HepG2 (cell line): ENCODE measurements at regions not wholly inside any gene's neighbourhood (a gene's known extent, or its start where the extent isn't known, plus 50 kb on each side); places are given as distances from the start of the nearest gene placed in this dataset.

ENCODE experiments used
- ATAC-seq: fragments of 200-7000 bp; cut with Tn5 transposase; 3 replicates; pipeline ENCODE4 v1.9.1; 2020; ENCODE audit warnings: mild to moderate bottlenecking, moderate library complexity
- BruUV-seq: library from RNA; stranded (reverse); fragments of 400-500 nt; replicated peaks from 2 replicates; lab custom pipeline; 2021; lab: Mats Ljungman, UMichigan
- CTCF ChIA-PET: fragments of 300-600 bp; formaldehyde crosslinking; extraction: SDS; loops from one replicate; lab custom pipeline; 2021; ENCODE audit warnings: low total read pairs, inconsistent platforms, low intra/inter-chr PET ratio; lab: Yijun Ruan, JAX
- POLR2A ChIA-PET: fragments of 350-600 bp; sonication (Branson Sonifier 250); formaldehyde crosslinking; loops from one replicate; lab custom pipeline; 2020; ENCODE audit warnings: antibody characterized with exemption, inconsistent platforms; lab: Yijun Ruan, JAX
- DNase-seq: peaks from one replicate; pipeline ENCODE4 v3.0.0-alpha.2; 2015; ENCODE audit warnings: low spot score
- FAIRE-seq: peaks from 3 replicates; lab custom pipeline; 2011; peaks lifted over from hg19 to GRCh38; lab: Jason Lieb, UNC
- H2AFZ ChIP-seq: one replicate; pipeline ENCODE4 v1.6.1; 2011; ENCODE audit warnings: low read length, inconsistent platforms
- H3K27ac ChIP-seq: fragments of 300-600 bp; 3 replicates; pipeline ENCODE4 v1.8.0; 2011; ENCODE audit warnings: mixed run types, mild to moderate bottlenecking, mixed read lengths, low read length, inconsistent platforms; ENCODE audit not compliant: insufficient read depth; ENCODE audit errors: extremely low read length
- H3K27me3 ChIP-seq, 2 experiments: fragments of 200-600 bp in 1 of 2; 2 replicates in 1 of 2; 3 replicates in 1 of 2; pipeline versions ENCODE4 v1.6.0 to v1.8.0; 2011; ENCODE audit warnings: low read length in 2 of 2, mild to moderate bottlenecking in 2 of 2, moderate library complexity in 2 of 2, inconsistent platforms in 1 of 2; ENCODE audit not compliant: insufficient read depth in 2 of 2, control insufficient read depth in 1 of 2
- H3K36me3 ChIP-seq, 2 experiments: fragments of 200-600 bp in 1 of 2; replicated peaks in 1 of 2; 2 replicates in 1 of 2; 3 replicates in 1 of 2; pipeline versions ENCODE4 v1.5.1 to v1.8.0; 2011; ENCODE audit warnings: low read length in 2 of 2, inconsistent platforms in 1 of 2; ENCODE audit not compliant: insufficient read depth in 2 of 2, control insufficient read depth in 1 of 2
- H3K4me1 ChIP-seq: 2 replicates; pipeline ENCODE4 v1.5.1; 2012; ENCODE audit warnings: low read length, inconsistent platforms; ENCODE audit not compliant: insufficient read depth
- H3K4me2 ChIP-seq: 2 replicates; pipeline ENCODE4 v1.6.0; 2011; ENCODE audit warnings: low read depth, low read length, inconsistent platforms
- H3K4me3 ChIP-seq, 3 experiments: fragments of 200-600 bp in 1 of 3; sonication (generic), shearing (Covaris generic) in 1 of 3; replicated peaks in 1 of 3; 2 replicates each; pipeline ENCODE4 v1.5.1; 2011 to 2016; ENCODE audit warnings: low read length in 3 of 3, inconsistent platforms in 2 of 3, low read depth in 2 of 3, mild to moderate bottlenecking in 2 of 3, control low read depth in 1 of 3, mixed read lengths in 1 of 3; ENCODE audit not compliant: insufficient read depth in 1 of 3
- H3K79me2 ChIP-seq: one replicate; pipeline ENCODE4 v1.6.1; 2011; ENCODE audit warnings: low read length, inconsistent platforms; ENCODE audit not compliant: insufficient read depth
- H3K9ac ChIP-seq: 2 replicates; pipeline ENCODE4 v1.6.0; 2011; ENCODE audit warnings: mild to moderate bottlenecking, low read depth, low read length, inconsistent platforms; ENCODE audit not compliant: insufficient read depth
- H3K9me3 ChIP-seq: 2 replicates; pipeline ENCODE4 v1.5.1; 2012; ENCODE audit warnings: mild to moderate bottlenecking, low read length
- H4K20me1 ChIP-seq: 2 replicates; pipeline ENCODE4 v1.6.0; 2011; ENCODE audit warnings: inconsistent platforms, mild to moderate bottlenecking, low read length, moderate library complexity; ENCODE audit not compliant: insufficient read depth
- ARID5B ChIP-seq: IDR thresholded peaks from 2 replicates; pipeline ENCODE4 v1.4.0; 2020; ENCODE audit warnings: mild to moderate bottlenecking, missing genetic modification reagents
- EED ChIP-seq: sonication (generic); formaldehyde crosslinking; IDR thresholded peaks from 2 replicates; pipeline ENCODE4 v1.5.0; 2020; ENCODE audit warnings: mild to moderate bottlenecking, missing genetic modification reagents
- HOXA5 ChIP-seq: sonication (generic); formaldehyde crosslinking; IDR thresholded peaks from 2 replicates; pipeline ENCODE4 v1.4.0; 2020; ENCODE audit warnings: missing genetic modification reagents
- POGZ ChIP-seq: sonication (generic); formaldehyde crosslinking; IDR thresholded peaks from 2 replicates; pipeline ENCODE4 v1.4.0; 2020; ENCODE audit warnings: mild to moderate bottlenecking, missing genetic modification reagents
- RFXAP ChIP-seq: sonication (generic); formaldehyde crosslinking; IDR thresholded peaks from 2 replicates; pipeline ENCODE4 v1.4.0; 2020; ENCODE audit warnings: missing genetic modification reagents, borderline replicate concordance
- SAFB2 ChIP-seq: sonication (generic); formaldehyde crosslinking; IDR thresholded peaks from 2 replicates; pipeline ENCODE4 v1.5.1; 2020; ENCODE audit warnings: missing genetic modification reagents, low read depth, mild to moderate bottlenecking, borderline replicate concordance
- STAG1 ChIP-seq: sonication (generic); formaldehyde crosslinking; IDR thresholded peaks from 2 replicates; pipeline ENCODE4 v1.4.0; 2020; ENCODE audit warnings: missing genetic modification reagents
- TEAD3 ChIP-seq: optimal IDR thresholded peaks from 2 replicates; pipeline ENCODE3; 2016; ENCODE audit warnings: borderline replicate concordance
- ZBTB2 ChIP-seq: sonication (generic); formaldehyde crosslinking; IDR thresholded peaks from 2 replicates; pipeline ENCODE4 v1.8.0; 2022; ENCODE audit warnings: low read depth, missing genetic modification reagents
- ZNF34 ChIP-seq: sonication (generic); formaldehyde crosslinking; IDR thresholded peaks from 2 replicates; pipeline ENCODE4 v1.4.0; 2020; ENCODE audit warnings: mild to moderate bottlenecking, missing genetic modification reagents, borderline replicate concordance
- ZSCAN21 ChIP-seq: sonication (generic); formaldehyde crosslinking; IDR thresholded peaks from 2 replicates; pipeline ENCODE4 v1.8.0; 2022; ENCODE audit warnings: mild to moderate bottlenecking, missing genetic modification reagents, moderate library complexity, borderline replicate concordance
- WGBS: methylation state at CpG from one replicate; pipeline ENCODE4 v1.1.6; 2017; ENCODE audit warnings: low lambda C conversion rate; 5-methylcytosine and 5-hydroxymethylcytosine counted together
- in situ Hi-C: cut with HindIII; loops from 2 replicates; pipeline ENCODE4 v1.10.0; 2017; ENCODE audit warnings: low pct_unique_long_range_greater_than_20kb; ENCODE audit not compliant: extremely low pct_ligation_motif_present
- intact Hi-C: fragments of 100-400 bp; cut with micrococcal nuclease; formaldehyde crosslinking; loops from one replicate; pipeline ENCODE4 v1.10.0; 2022; ENCODE audit not compliant: unreplicated experiment
- TF ChIP-seq, protein P1 (sequence below): sonication (generic); formaldehyde crosslinking; IDR thresholded peaks from 2 replicates; pipeline ENCODE4 v1.4.0; 2020; ENCODE audit warnings: mild to moderate bottlenecking, missing genetic modification reagents, borderline replicate concordance
- TF ChIP-seq, protein P2 (sequence below): sonication (generic); formaldehyde crosslinking; IDR thresholded peaks from 2 replicates; pipeline ENCODE4 v1.9.0; 2022; ENCODE audit warnings: low read depth, missing genetic modification reagents

DNA sequence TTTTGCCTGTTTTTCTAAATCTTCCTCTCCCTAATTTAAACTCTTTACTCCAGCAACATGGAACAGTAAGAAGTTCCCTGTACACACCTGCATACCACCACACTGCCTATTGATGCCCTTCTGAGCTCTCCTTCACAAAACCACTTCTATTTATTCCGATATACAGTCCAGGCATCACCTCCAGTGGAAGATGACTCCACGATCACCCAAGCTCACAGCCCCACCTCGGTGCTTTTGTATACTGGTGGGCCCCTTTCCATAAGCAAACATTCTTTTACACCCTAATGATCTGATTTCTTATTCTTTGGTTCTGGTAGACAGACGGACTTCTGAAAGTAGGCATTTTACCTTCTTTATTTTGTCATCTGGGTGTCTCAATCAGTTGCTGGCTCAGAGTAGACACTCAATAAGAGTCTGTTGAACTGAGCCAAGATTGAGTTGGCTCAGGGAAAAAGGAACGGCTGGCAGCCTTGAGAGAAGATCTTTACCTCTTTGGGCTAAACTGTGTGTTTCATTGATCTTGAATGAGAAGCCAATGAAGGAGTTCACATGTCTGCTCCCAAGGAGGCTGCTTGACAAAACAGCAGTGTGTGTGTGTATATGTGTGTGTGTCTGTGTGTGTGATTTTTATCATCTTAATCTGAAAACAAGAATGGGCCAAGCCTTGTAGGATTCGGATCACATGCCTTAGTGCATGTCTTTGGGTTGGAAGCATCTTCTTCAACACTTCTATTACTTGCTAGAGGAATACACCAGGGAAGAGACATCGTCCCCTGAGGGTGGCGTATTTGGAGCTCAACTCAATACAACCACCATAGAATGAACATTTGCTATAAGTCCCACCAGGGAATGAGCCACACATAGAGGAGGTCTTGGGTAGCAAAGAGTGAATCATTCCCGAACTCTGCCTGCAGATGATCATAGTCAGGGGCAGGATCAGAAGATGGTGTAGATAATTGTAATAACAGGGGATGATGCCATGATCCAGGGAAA is 341.8 kb downstream of the CYRIA start (continued):
- TF ChIP-seq TEAD3 (CRISPR knock-in tag) (no peak), STAG1 (CRISPR knock-in tag) (no peak), HOXA5 (CRISPR knock-in tag) (no peak), RFXAP (CRISPR knock-in tag) (no peak)
- TF ChIP-seq, protein P1, sequence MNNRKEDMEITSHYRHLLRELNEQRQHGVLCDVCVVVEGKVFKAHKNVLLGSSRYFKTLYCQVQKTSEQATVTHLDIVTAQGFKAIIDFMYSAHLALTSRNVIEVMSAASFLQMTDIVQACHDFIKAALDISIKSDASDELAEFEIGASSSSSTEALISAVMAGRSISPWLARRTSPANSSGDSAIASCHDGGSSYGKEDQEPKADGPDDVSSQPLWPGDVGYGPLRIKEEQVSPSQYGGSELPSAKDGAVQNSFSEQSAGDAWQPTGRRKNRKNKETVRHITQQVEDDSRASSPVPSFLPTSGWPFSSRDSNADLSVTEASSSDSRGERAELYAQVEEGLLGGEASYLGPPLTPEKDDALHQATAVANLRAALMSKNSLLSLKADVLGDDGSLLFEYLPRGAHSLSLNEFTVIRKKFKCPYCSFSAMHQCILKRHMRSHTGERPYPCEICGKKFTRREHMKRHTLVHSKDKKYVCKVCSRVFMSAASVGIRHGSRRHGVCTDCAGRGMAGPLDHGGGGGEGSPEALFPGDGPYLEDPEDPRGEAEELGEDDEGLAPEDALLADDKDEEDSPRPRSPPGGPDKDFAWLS (CRISPR knock-in tag): no peak

DNA sequence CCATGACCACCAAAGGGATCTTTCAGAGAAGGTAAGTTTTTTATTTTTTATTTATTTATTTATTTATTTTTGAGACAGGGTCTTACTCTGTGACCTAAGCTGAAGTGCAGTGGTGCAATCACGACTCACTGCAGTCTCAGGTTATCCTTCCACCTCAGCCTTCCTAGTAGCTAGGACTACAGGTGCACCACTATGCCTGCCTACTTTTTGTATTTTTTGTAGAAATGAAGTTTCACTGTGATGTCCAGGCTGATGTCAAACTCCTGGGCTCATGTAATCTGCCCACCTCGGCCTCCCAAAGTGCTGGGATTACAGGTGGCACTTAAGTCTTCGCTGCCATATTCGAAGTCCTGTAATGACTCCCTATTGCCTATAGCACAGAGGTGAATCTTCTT is 342.5 kb downstream of the CYRIA start:
- Histone ChIP-seq H3K9me3 (no peaks in the 10 kb centered on the region), H3K4me1 (no peaks in the 10 kb centered on the region), H2AFZ (no peak overlapping the region), H3K27ac (no peak overlapping the region), H3K36me3 (no peaks in the 10 kb centered on the region), H3K79me2 (no peaks in the 10 kb centered on the region), H3K27me3 (peaks cover 0 to 6% of the 10 kb centered on the region in 2 experiments; a peak in 1 of 5 replicates), H3K4me2 (no peak overlapping the region), H3K4me3 (no peak overlapping the region), H3K9ac (no peak overlapping the region), H4K20me1 (no peaks in the 10 kb centered on the region)
- BruUV-seq: no TSS peak
- ChIA-PET CTCF (no interaction called here), POLR2A (no interaction called here)
- WGBS: 46% methylated on average over 4 of the region's 4 CpGs
- DNase-seq (no peak), FAIRE-seq (no peak), ATAC-seq (no peak)
- intact Hi-C loops (no loop called here), in situ Hi-C loops (no loop called here)
- no peak for TF ChIP-seq ZSCAN21 (CRISPR knock-in tag)
- no peak for TF ChIP-seq ZBTB2
- no peak for TF ChIP-seq EED
- no peak for TF ChIP-seq POGZ
- TF ChIP-seq ARID5B (CRISPR knock-in tag): no peak
- TF ChIP-seq SAFB2 (CRISPR knock-in tag): no peak
- TF ChIP-seq, protein P2, sequence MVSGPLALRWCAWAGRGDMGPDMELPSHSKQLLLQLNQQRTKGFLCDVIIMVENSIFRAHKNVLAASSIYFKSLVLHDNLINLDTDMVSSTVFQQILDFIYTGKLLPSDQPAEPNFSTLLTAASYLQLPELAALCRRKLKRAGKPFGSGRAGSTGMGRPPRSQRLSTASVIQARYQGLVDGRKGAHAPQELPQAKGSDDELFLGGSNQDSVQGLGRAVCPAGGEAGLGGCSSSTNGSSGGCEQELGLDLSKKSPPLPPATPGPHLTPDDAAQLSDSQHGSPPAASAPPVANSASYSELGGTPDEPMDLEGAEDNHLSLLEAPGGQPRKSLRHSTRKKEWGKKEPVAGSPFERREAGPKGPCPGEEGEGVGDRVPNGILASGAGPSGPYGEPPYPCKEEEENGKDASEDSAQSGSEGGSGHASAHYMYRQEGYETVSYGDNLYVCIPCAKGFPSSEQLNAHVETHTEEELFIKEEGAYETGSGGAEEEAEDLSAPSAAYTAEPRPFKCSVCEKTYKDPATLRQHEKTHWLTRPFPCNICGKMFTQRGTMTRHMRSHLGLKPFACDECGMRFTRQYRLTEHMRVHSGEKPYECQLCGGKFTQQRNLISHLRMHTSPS: no peak
- TF ChIP-seq ZNF34: no peak
